Tibial nerve (tissue), 4 donors: ENCODE measurements at regions not wholly inside any gene's neighbourhood (a gene's known extent, or its start where the extent isn't known, plus 50 kb on each side); places are given as distances from the start of the nearest gene placed in this dataset.

Experiments used
- CTCF ChIP-seq, 5 experiments: fragments of 200-600 bp in 3 of 5; fragments of 450-650 bp in 2 of 5; sonication (generic) in 3 of 5; IDR thresholded peaks; one replicate each; pipeline ENCODE4 v1.5.1; 2016 to 2019; ENCODE audit warnings: antibody characterized with exemption in 5 of 5, mild to moderate bottlenecking in 3 of 5, moderate library complexity in 2 of 5
- EP300 ChIP-seq, 2 donors: sonication (generic); formaldehyde crosslinking; IDR thresholded peaks; one replicate each; pipeline ENCODE4 v1.6.1; 2017; ENCODE audit warnings: antibody characterized with exemption in 2 of 2, mild to moderate bottlenecking in 1 of 2
- POLR2A ChIP-seq, 2 donors: fragments of 450-650 bp; IDR thresholded peaks; one replicate each; pipeline ENCODE4 v1.6.1; 2017; ENCODE audit warnings: antibody characterized with exemption in 2 of 2, mild to moderate bottlenecking in 2 of 2, moderate library complexity in 2 of 2

GRCh38 chr6:112526594-112526993, 179.5 kb downstream of the RFPL4B start:
- TF ChIP-seq POLR2A (IDR thresholded peaks at IDR 0.05) (no peak), CTCF (IDR thresholded peaks at IDR 0.05) (no peak), EP300 (IDR thresholded peaks at IDR 0.05) (no peak)
